Mesothelial cell of epicardium (in vitro differentiated cells): ENCODE measurements at regions not wholly inside any gene's neighbourhood (a gene's known extent, or its start where the extent isn't known, plus 50 kb on each side); places are given as distances from the start of the nearest gene placed in this dataset.

Experiments used
- DNase-seq, 2 experiments: peaks; one replicate each; pipeline ENCODE4 v3.0.0; 2021; ENCODE audit warnings: low spot score in 2 of 2; ENCODE audit not compliant: unreplicated experiment in 2 of 2
- H3K27ac Mint-ChIP-seq: 2 replicates; pipeline ENCODE4 v1.8.0; 2021; ENCODE audit warnings: mixed read lengths
- H3K27me3 Mint-ChIP-seq: 2 replicates; pipeline ENCODE4 v1.8.0; 2021; ENCODE audit warnings: low read depth, mixed read lengths
- H3K36me3 Mint-ChIP-seq: 2 replicates; pipeline ENCODE4 v1.8.0; 2021; ENCODE audit warnings: mixed read lengths
- H3K4me1 Mint-ChIP-seq: 2 replicates; pipeline ENCODE4 v1.8.0; 2021; ENCODE audit warnings: mixed read lengths
- H3K4me3 Mint-ChIP-seq: 2 replicates; pipeline ENCODE4 v1.8.0; 2021; ENCODE audit warnings: mild to moderate bottlenecking, moderate library complexity, mixed read lengths
- H3K9me3 Mint-ChIP-seq: 2 replicates; pipeline ENCODE4 v1.8.0; 2021; ENCODE audit warnings: mixed read lengths
- CTCF ChIP-seq: fragments of 200-600 bp; sonication (generic); IDR thresholded peaks from one replicate; pipeline ENCODE4 v1.5.0; 2021; ENCODE audit warnings: antibody characterized with exemption; ENCODE audit not compliant: unreplicated experiment

GRCh38 chr3:102736288-102736974 is 301.6 kb downstream of the ZPLD1 start:
- DNase-seq = no peak
- Mint-ChIP-seq H3K4me1 (peaks cover 18% of the 10 kb centered on the region), H3K27me3 (no peaks in the 10 kb centered on the region), H3K27ac (no peak overlapping the region), H3K4me3 (no peak overlapping the region), H3K36me3 (no peaks in the 10 kb centered on the region), H3K9me3 (no peaks in the 10 kb centered on the region)
- TF ChIP-seq CTCF = no peak

DNA sequence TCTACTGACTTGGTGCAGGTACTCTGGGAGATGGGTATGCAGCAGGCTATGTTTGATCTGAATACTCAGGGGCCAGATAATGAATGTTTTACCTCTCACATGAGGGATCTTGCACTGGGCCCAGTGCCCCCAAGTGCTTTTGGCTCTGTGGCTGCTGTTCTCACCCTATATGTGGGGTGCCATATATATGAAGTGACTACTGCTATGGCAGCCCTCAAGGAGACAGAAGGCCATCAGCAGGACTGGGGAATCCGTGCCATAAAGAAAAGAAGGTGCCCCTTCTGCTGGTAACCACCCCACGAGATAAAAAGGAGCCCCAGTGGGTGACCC is 302.1 kb downstream of the ZPLD1 start:
- Mint-ChIP-seq H3K27ac (no peak overlapping the region), H3K4me1 (peaks cover 18% of the 10 kb centered on the region), H3K27me3 (no peaks in the 10 kb centered on the region), H3K9me3 (no peaks in the 10 kb centered on the region), H3K36me3 (no peaks in the 10 kb centered on the region), H3K4me3 (no peak overlapping the region)
- no peak for TF ChIP-seq CTCF
- no peak for DNase-seq

- H3K9me3 Mint-ChIP-seq = no peaks in the 10 kb centered on the region
- peaks cover 18% of the 10 kb centered on the region for H3K4me1 Mint-ChIP-seq
- DNase-seq = no peak
- H3K27ac Mint-ChIP-seq = no peak overlapping the region
- no peaks in the 10 kb centered on the region for H3K27me3 Mint-ChIP-seq
- H3K36me3 Mint-ChIP-seq = no peaks in the 10 kb centered on the region
- no peak overlapping the region for H3K4me3 Mint-ChIP-seq
- no peak for TF ChIP-seq CTCF
Observed at GRCh38 chr3:102737353-102737752, 302.5 kb downstream of the ZPLD1 start.

- no peak for DNase-seq
- Mint-ChIP-seq H3K4me3 (no peak overlapping the region), H3K9me3 (no peaks in the 10 kb centered on the region), H3K27me3 (no peaks in the 10 kb centered on the region), H3K36me3 (no peaks in the 10 kb centered on the region), H3K4me1 (no peaks in the 10 kb centered on the region), H3K27ac (no peak overlapping the region)
- no peak for TF ChIP-seq CTCF
Observed at GRCh38 chr3:102741105-102741504, 306.3 kb downstream of the ZPLD1 start.

DNA sequence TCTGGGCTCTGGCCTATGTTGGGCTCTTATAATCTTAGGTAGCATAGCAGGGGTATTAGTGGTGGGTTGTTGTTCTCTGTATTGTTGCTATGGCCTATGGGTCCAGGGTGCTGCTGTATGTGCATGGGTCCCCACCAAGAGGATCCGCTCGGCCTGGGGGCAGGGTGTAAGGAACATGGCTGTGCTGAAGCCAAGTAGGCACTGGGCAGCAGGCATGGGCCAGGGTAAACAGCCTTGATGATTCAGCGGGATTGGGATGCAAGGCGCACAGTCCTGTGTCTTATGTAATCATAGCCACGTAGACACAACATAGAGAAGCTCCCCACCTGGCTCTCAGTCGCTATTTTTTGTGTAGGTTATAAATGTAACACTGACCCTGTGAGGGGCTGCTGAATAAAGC is 306.9 kb downstream of the ZPLD1 start:
- H3K27me3 Mint-ChIP-seq = no peaks in the 10 kb centered on the region
- TF ChIP-seq CTCF = no peak
- H3K4me1 Mint-ChIP-seq = no peaks in the 10 kb centered on the region
- no peaks in the 10 kb centered on the region for H3K36me3 Mint-ChIP-seq
- DNase-seq = no peak
- H3K27ac Mint-ChIP-seq = no peak overlapping the region
- no peak overlapping the region for H3K4me3 Mint-ChIP-seq
- no peaks in the 10 kb centered on the region for H3K9me3 Mint-ChIP-seq

DNA sequence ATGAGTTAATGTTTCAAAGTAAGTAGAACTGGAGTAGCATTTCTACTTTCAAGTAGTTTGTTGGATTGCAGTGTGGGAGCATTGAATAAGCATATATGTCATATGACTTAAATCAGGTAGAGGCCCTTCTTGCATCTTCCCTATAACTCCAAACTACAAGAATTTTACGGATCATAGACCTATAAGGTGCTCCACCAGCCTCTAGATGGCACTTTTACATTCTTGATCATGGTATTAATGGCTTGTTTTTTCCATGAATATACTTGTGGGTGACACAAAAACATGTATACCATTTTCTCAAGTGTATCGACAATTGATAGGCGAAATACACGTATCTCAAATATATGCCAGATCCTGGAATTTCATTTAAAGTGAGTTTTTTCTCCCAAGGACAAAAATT is 311.1 kb downstream of the ZPLD1 start:
- TF ChIP-seq CTCF = no peak
- H3K27me3 Mint-ChIP-seq = no peaks in the 10 kb centered on the region
- peaks cover 16% of the 10 kb centered on the region for H3K4me1 Mint-ChIP-seq
- no peak overlapping the region for H3K4me3 Mint-ChIP-seq
- no peaks in the 10 kb centered on the region for H3K9me3 Mint-ChIP-seq
- H3K27ac Mint-ChIP-seq = no peak overlapping the region
- no peak for DNase-seq
- no peaks in the 10 kb centered on the region for H3K36me3 Mint-ChIP-seq
